DMS53 (cell line): ENCODE measurements at regions not wholly inside any gene's neighbourhood (a gene's known extent, or its start where the extent isn't known, plus 50 kb on each side); places are given as distances from the start of the nearest gene placed in this dataset.
A peak's percentile ranks its signal among the peaks of the same experiment; 100 is the strongest.
"Not testable (repeated sequence)": the region's sequence is repeated elsewhere in the genome, so short reads cannot be mapped to it uniquely, and the experiment has no call there.

ENCODE experiments used
- DNase-seq: peaks from one replicate; lab custom pipeline; 2025; lab: John Stamatoyannopoulos, UW

GRCh38 chr3:26145769-26146168 lies 355.9 kb downstream of the OXSM start:
- DNase-seq: peak; percentile 12

- DNase-seq: not testable (repeated sequence)
Observed at GRCh38 chr3:26157428-26157827, 367.5 kb downstream of the OXSM start.

- no peak for DNase-seq
Observed at GRCh38 chr3:26171006-26171405, 381.1 kb downstream of the OXSM start.

- DNase-seq: no peak
Observed at GRCh38 chr3:26191556-26191955, 401.7 kb downstream of the OXSM start.

GRCh38 chr3:26193558-26193957 lies 403.7 kb downstream of the OXSM start:
- no peak for DNase-seq

GRCh38 chr3:26196781-26197180 lies 406.9 kb downstream of the OXSM start:
- DNase-seq: no peak

- no peak for DNase-seq
Observed at GRCh38 chr3:26198609-26199008, 408.7 kb downstream of the OXSM start.

GRCh38 chr3:26202169-26202568 lies 412.3 kb downstream of the OXSM start:
- no peak for DNase-seq

GRCh38 chr3:26205475-26205874 lies 415.6 kb downstream of the OXSM start:
- no peak for DNase-seq

- DNase-seq: no peak
Observed at GRCh38 chr3:26208201-26208600, 414.4 kb upstream of the LRRC3B start.

- DNase-seq: no peak
Observed at GRCh38 chr3:26229801-26230200, 392.8 kb upstream of the LRRC3B start.

GRCh38 chr3:26233374-26233773 lies 389.2 kb upstream of the LRRC3B start:
- DNase-seq: no peak

GRCh38 chr3:26236531-26236930 lies 386.0 kb upstream of the LRRC3B start:
- no peak for DNase-seq

GRCh38 chr3:26237036-26237682 lies 385.4 kb upstream of the LRRC3B start:
- DNase-seq: no peak

- not testable (repeated sequence) for DNase-seq
Observed at GRCh38 chr3:26244586-26244985, 378.0 kb upstream of the LRRC3B start.

GRCh38 chr3:26245236-26245635 lies 377.3 kb upstream of the LRRC3B start:
- DNase-seq: no peak

- DNase-seq: no peak
Observed at GRCh38 chr3:26246901-26247300, 375.7 kb upstream of the LRRC3B start.

- DNase-seq: no peak
Observed at GRCh38 chr3:26247712-26248111, 374.9 kb upstream of the LRRC3B start.

GRCh38 chr3:26252001-26252400 lies 370.6 kb upstream of the LRRC3B start:
- DNase-seq: no peak

GRCh38 chr3:26256224-26256623 lies 366.3 kb upstream of the LRRC3B start:
- no peak for DNase-seq

- DNase-seq: no peak
Observed at GRCh38 chr3:26259176-26259575, 363.4 kb upstream of the LRRC3B start.

GRCh38 chr3:26260139-26260538 lies 362.4 kb upstream of the LRRC3B start:
- no peak for DNase-seq

GRCh38 chr3:26264708-26265107 lies 357.9 kb upstream of the LRRC3B start:
- no peak for DNase-seq

- DNase-seq: no peak
Observed at GRCh38 chr3:26271848-26272247, 350.7 kb upstream of the LRRC3B start.

GRCh38 chr3:26273196-26273595 lies 349.4 kb upstream of the LRRC3B start:
- no peak for DNase-seq
